ENCODE measurements at regions not wholly inside any gene's neighbourhood (a gene's known extent, or its start where the extent isn't known, plus 50 kb on each side); places are given as distances from the start of the nearest gene placed in this dataset.
"Not testable (repeated sequence)": the region's sequence is repeated elsewhere in the genome, so short reads cannot be mapped to it uniquely, and the experiment has no call there.

- Histone ChIP-seq H3K4me3 (ENCODE audit: low read depth, low read length) (peak overlapping the region; percentile 75), H3K27me3 (replicated peaks) (no peaks in the 10 kb centered on the region), H3K27ac (peak overlapping the region; percentile 84), H3K36me3 (replicated peaks) (no peaks in the 10 kb centered on the region)
- no peak for DNase-seq
- in situ Hi-C loops (cut with HindIII; ENCODE audit: low pct_ligation_motif_present, low sequenced_read_pairs): no loop called here
- peak; percentile 29 for TF ChIP-seq CTCF (IDR thresholded peaks at IDR 0.05; ENCODE audit: low read depth, low read length, missing control alignments)
Observed at GRCh38 chr3:125916376-125916978, 52.5 kb upstream of the ROPN1B start.

- H3K27me3 ChIP-seq (replicated peaks); in situ Hi-C loops (cut with HindIII; ENCODE audit: low pct_ligation_motif_present, low sequenced_read_pairs); H3K36me3 ChIP-seq (replicated peaks): not testable (repeated sequence)
- Histone ChIP-seq H3K4me3 (ENCODE audit: low read depth, low read length) (peak overlapping the region; percentile 75), H3K27ac (peak overlapping the region; percentile 84)
- DNase-seq: peak; percentile 64
Observed at GRCh38 chr3:125917020-125917549, 51.9 kb upstream of the ROPN1B start.

- DNase-seq; H3K4me3 ChIP-seq (ENCODE audit: low read depth, low read length); H3K36me3 ChIP-seq (replicated peaks); in situ Hi-C loops (cut with HindIII; ENCODE audit: low pct_ligation_motif_present, low sequenced_read_pairs); H3K27me3 ChIP-seq (replicated peaks); H3K27ac ChIP-seq: not testable (repeated sequence)
Observed at GRCh38 chr3:125918024-125918423, 51.0 kb upstream of the ROPN1B start.

GRCh38 chr3:125918451-125918850 is 50.5 kb upstream of the ROPN1B start:
- H3K4me3 ChIP-seq (ENCODE audit: low read depth, low read length); in situ Hi-C loops (cut with HindIII; ENCODE audit: low pct_ligation_motif_present, low sequenced_read_pairs); DNase-seq; H3K27ac ChIP-seq; H3K27me3 ChIP-seq (replicated peaks); H3K36me3 ChIP-seq (replicated peaks): not testable (repeated sequence)

GRCh38 chr3:125918866-125919265 is 50.1 kb upstream of the ROPN1B start:
- H3K27me3 ChIP-seq (replicated peaks); H3K4me3 ChIP-seq (ENCODE audit: low read depth, low read length); DNase-seq; H3K36me3 ChIP-seq (replicated peaks); H3K27ac ChIP-seq; in situ Hi-C loops (cut with HindIII; ENCODE audit: low pct_ligation_motif_present, low sequenced_read_pairs): not testable (repeated sequence)

Measured in brain microvascular endothelial cell (primary cell).